Osteocyte (in vitro differentiated cells): ENCODE measurements at regions not wholly inside any gene's neighbourhood (a gene's known extent, or its start where the extent isn't known, plus 50 kb on each side); places are given as distances from the start of the nearest gene placed in this dataset.

Experiments
- DNase-seq: peaks from one replicate; pipeline ENCODE4 v3.0.0; 2021; ENCODE audit warnings: mixed read lengths; ENCODE audit not compliant: unreplicated experiment; ENCODE audit errors: extremely low spot score
- H3K27ac Mint-ChIP-seq: one replicate; pipeline ENCODE4 v1.8.0; 2021; ENCODE audit warnings: mild to moderate bottlenecking, mixed read lengths; ENCODE audit not compliant: unreplicated experiment
- H3K27me3 Mint-ChIP-seq: one replicate; pipeline ENCODE4 v1.8.0; 2021; ENCODE audit warnings: mixed read lengths; ENCODE audit not compliant: unreplicated experiment
- H3K36me3 Mint-ChIP-seq: one replicate; pipeline ENCODE4 v1.8.0; 2021; ENCODE audit warnings: mixed read lengths; ENCODE audit not compliant: unreplicated experiment
- H3K4me1 Mint-ChIP-seq: one replicate; pipeline ENCODE4 v1.8.0; 2021; ENCODE audit warnings: mixed read lengths; ENCODE audit not compliant: unreplicated experiment
- H3K4me3 Mint-ChIP-seq: one replicate; pipeline ENCODE4 v1.8.0; 2021; ENCODE audit warnings: mild to moderate bottlenecking, moderate library complexity, mixed read lengths; ENCODE audit not compliant: unreplicated experiment
- H3K9me3 Mint-ChIP-seq: one replicate; pipeline ENCODE4 v1.8.0; 2021; ENCODE audit warnings: mixed read lengths; ENCODE audit not compliant: unreplicated experiment
- CTCF ChIP-seq: fragments of 200-600 bp; sonication (generic); IDR thresholded peaks from 2 replicates; pipeline ENCODE4 v1.5.0; 2021; ENCODE audit warnings: antibody characterized with exemption, mild to moderate bottlenecking, moderate library complexity

- DNase-seq: no peak
- no peak for TF ChIP-seq CTCF
- Mint-ChIP-seq H3K4me1 (no peaks in the 10 kb centered on the region), H3K27me3 (no peaks in the 10 kb centered on the region), H3K9me3 (peaks cover 22% of the 10 kb centered on the region), H3K27ac (no peak overlapping the region), H3K4me3 (no peak overlapping the region), H3K36me3 (no peaks in the 10 kb centered on the region)
Measured at GRCh38 chr16:51394421-51394820, 243.4 kb upstream of the SALL1 start.

GRCh38 chr16:51393381-51394005 lies 242.4 kb upstream of the SALL1 start:
- H3K4me3 Mint-ChIP-seq: no peak overlapping the region

DNA sequence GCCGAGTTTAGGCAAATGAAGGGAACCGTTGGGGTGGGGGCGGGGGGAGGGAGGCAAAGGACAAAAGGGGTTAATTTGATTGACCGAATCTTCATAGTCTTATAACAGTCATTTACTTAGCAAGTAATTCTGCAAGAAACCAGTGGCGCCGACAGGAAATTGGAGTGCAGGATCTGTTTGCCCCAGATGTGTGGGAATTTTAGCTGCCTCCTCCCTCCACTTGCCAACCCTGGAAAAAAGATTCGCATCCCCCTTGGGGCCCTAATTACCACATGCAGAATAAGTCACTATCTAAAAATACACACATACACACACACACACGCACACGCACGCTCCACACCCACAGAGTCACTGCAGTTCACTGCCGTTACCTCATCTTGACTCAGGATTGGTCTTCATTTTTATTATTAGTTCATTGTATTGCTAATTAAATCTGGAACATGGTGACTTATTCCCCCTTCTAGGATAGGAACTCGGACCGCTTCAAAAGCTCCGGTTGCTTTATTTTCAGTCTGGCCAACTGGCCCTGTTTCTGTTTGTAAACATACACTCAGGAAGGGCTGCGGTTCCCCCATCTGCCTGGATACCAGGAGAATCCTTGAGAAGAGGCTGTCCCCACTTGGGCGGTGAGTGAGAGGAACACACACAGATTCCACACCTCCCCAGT lies 241.6 kb upstream of the SALL1 start:
- Mint-ChIP-seq H3K27me3 (no peaks in the 10 kb centered on the region), H3K36me3 (no peaks in the 10 kb centered on the region), H3K27ac (no peak overlapping the region), H3K9me3 (peaks cover 17% of the 10 kb centered on the region), H3K4me3 (no peak overlapping the region), H3K4me1 (no peaks in the 10 kb centered on the region)
- no peak for DNase-seq
- no peak for TF ChIP-seq CTCF

More at GRCh38 chr16:51393381-51394005, 242.4 kb upstream of the SALL1 start:
- TF ChIP-seq CTCF: no peak
- Mint-ChIP-seq H3K27me3 (no peaks in the 10 kb centered on the region), H3K36me3 (no peaks in the 10 kb centered on the region), H3K4me1 (no peaks in the 10 kb centered on the region), H3K27ac (no peak overlapping the region), H3K9me3 (peaks cover 25% of the 10 kb centered on the region)
- no peak for DNase-seq

- Mint-ChIP-seq H3K4me1 (no peaks in the 10 kb centered on the region), H3K36me3 (no peaks in the 10 kb centered on the region), H3K9me3 (peaks cover 22% of the 10 kb centered on the region), H3K27ac (no peak overlapping the region), H3K4me3 (no peak overlapping the region), H3K27me3 (no peaks in the 10 kb centered on the region)
- no peak for DNase-seq
- no peak for TF ChIP-seq CTCF
Measured at GRCh38 chr16:51391798-51392511, 240.9 kb upstream of the SALL1 start.

DNA sequence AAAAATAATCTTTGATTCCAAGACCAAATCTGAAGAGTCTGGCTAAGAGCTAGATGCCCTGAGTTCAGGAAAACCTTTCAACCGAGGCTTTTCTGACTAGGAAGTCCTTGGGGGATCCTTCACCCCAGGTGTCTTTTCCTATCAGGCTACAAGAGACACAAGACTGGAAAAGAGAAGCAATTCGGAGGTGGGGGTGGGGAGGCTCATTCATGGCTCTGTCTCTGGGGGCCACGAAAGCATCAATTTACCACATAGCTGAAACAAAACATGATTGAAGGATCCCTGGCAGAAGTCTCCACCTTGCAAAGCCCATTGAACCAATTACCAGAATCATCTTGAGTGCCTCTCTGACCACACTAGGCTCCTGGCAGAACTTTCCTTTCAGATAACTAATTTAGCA lies 239.8 kb upstream of the SALL1 start:
- Mint-ChIP-seq H3K36me3 (no peaks in the 10 kb centered on the region), H3K27me3 (no peaks in the 10 kb centered on the region), H3K27ac (no peak overlapping the region), H3K9me3 (peaks cover 29% of the 10 kb centered on the region), H3K4me3 (no peak overlapping the region), H3K4me1 (no peaks in the 10 kb centered on the region)
- TF ChIP-seq CTCF: no peak
- DNase-seq: no peak
